ENCODE measurements at regions not wholly inside any gene's neighbourhood (a gene's known extent, or its start where the extent isn't known, plus 50 kb on each side); places are given as distances from the start of the nearest gene placed in this dataset.
"Not testable (repeated sequence)": the region's sequence is repeated elsewhere in the genome, so short reads cannot be mapped to it uniquely, and the experiment has no call there.

GRCh38 chr4:22587253-22587652, 71.4 kb upstream of the ADGRA3 start:
- 77 to 85% methylated on average over 4 to 7 of the region's 7 CpGs for WGBS, 2 donors (ENCODE audit: low coverage in 1 of 2)
- TF ChIP-seq POLR2AphosphoS5 (IDR thresholded peaks at IDR 0.05) (no peak), EP300 (IDR thresholded peaks at IDR 0.05) (no peak), POLR2A (IDR thresholded peaks at IDR 0.05) (no peak)
- TF ChIP-seq, protein P1, sequence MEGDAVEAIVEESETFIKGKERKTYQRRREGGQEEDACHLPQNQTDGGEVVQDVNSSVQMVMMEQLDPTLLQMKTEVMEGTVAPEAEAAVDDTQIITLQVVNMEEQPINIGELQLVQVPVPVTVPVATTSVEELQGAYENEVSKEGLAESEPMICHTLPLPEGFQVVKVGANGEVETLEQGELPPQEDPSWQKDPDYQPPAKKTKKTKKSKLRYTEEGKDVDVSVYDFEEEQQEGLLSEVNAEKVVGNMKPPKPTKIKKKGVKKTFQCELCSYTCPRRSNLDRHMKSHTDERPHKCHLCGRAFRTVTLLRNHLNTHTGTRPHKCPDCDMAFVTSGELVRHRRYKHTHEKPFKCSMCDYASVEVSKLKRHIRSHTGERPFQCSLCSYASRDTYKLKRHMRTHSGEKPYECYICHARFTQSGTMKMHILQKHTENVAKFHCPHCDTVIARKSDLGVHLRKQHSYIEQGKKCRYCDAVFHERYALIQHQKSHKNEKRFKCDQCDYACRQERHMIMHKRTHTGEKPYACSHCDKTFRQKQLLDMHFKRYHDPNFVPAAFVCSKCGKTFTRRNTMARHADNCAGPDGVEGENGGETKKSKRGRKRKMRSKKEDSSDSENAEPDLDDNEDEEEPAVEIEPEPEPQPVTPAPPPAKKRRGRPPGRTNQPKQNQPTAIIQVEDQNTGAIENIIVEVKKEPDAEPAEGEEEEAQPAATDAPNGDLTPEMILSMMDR (IDR thresholded peaks at IDR 0.05) = no peak
- Histone ChIP-seq H3K4me1 (no peaks in the 10 kb centered on the region), H3K4me3 (no peak overlapping the region), H3K27me3 (no peaks in the 10 kb centered on the region), H3K9me3 (no peaks in the 10 kb centered on the region), H3K27ac (no peak overlapping the region), H3K36me3 (no peaks in the 10 kb centered on the region)
- ATAC-seq = no peak

DNA sequence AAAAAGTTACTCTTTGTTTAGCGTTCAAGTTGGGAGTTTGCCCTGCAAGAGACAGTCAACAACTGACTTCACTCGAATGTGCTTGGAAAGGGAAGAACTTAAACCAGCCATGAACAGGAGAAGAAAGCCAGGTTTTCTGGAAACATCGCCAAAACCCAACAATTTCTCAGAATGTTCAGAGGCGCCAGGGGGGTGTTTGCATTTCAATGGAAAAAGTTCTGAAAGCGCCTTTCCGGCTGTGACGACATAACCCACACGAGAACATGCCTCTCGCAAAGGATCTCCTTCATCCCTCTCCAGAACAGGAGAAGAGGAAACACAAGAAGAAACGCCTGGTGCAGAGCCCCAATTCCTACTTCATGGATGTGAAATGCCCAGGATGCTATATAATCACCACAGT, 78.1 kb upstream of the ADGRA3 start:
- no peak for TF ChIP-seq POLR2AphosphoS5 (IDR thresholded peaks at IDR 0.05)
- TF ChIP-seq, protein P1 (IDR thresholded peaks at IDR 0.05) = no peak
- TF ChIP-seq EP300 (IDR thresholded peaks at IDR 0.05) = no peak
- TF ChIP-seq POLR2A (IDR thresholded peaks at IDR 0.05) = no peak
- Histone ChIP-seq H3K36me3 (no peaks in the 10 kb centered on the region), H3K27me3 (no peaks in the 10 kb centered on the region), H3K4me1 (no peaks in the 10 kb centered on the region), H3K27ac (no peak overlapping the region), H3K4me3 (no peak overlapping the region), H3K9me3 (no peaks in the 10 kb centered on the region)
- 80 to 90% methylated on average over 6 of the region's 10 CpGs for WGBS, 2 donors (ENCODE audit: low coverage in 1 of 2)
- no peak for ATAC-seq

GRCh38 chr4:22595684-22596083, 79.8 kb upstream of the ADGRA3 start:
- ATAC-seq = no peak
- Histone ChIP-seq H3K4me1 (no peaks in the 10 kb centered on the region), H3K36me3 (no peaks in the 10 kb centered on the region), H3K4me3 (no peak overlapping the region), H3K9me3 (no peaks in the 10 kb centered on the region), H3K27ac (no peak overlapping the region), H3K27me3 (no peaks in the 10 kb centered on the region)
- TF ChIP-seq EP300 (IDR thresholded peaks at IDR 0.05) (no peak), POLR2AphosphoS5 (IDR thresholded peaks at IDR 0.05) (no peak), POLR2A (IDR thresholded peaks at IDR 0.05) (no peak)
- TF ChIP-seq, protein P1 (IDR thresholded peaks at IDR 0.05) = no peak
- WGBS, 2 donors (ENCODE audit: low coverage in 1 of 2) = 44 to 47% methylated on average over 3 of the region's 3 CpGs

GRCh38 chr4:22596409-22596808, 80.5 kb upstream of the ADGRA3 start:
- H3K4me1 ChIP-seq = no peaks in the 10 kb centered on the region
- ATAC-seq = no peak

GRCh38 chr4:22597471-22597870, 81.6 kb upstream of the ADGRA3 start:
- WGBS, 2 donors (ENCODE audit: low coverage in 1 of 2) = 60% methylated on average over 1 of the region's 5 CpGs; no CpG with 5 or more reads in 1 of the 2 donors
- ATAC-seq = no peak

More at GRCh38 chr4:22596409-22596808, 80.5 kb upstream of the ADGRA3 start:
- no peak for TF ChIP-seq EP300 (IDR thresholded peaks at IDR 0.05)
- no peak for TF ChIP-seq POLR2AphosphoS5 (IDR thresholded peaks at IDR 0.05)
- no peak for TF ChIP-seq POLR2A (IDR thresholded peaks at IDR 0.05)
- TF ChIP-seq, protein P1 (IDR thresholded peaks at IDR 0.05) = no peak
- Histone ChIP-seq H3K9me3 (no peaks in the 10 kb centered on the region), H3K36me3 (no peaks in the 10 kb centered on the region), H3K27ac (no peak overlapping the region), H3K4me3 (no peak overlapping the region), H3K27me3 (no peaks in the 10 kb centered on the region)
- WGBS, 2 donors (ENCODE audit: low coverage in 1 of 2) = 54 to 73% methylated on average over 2 of the region's 2 CpGs

DNA sequence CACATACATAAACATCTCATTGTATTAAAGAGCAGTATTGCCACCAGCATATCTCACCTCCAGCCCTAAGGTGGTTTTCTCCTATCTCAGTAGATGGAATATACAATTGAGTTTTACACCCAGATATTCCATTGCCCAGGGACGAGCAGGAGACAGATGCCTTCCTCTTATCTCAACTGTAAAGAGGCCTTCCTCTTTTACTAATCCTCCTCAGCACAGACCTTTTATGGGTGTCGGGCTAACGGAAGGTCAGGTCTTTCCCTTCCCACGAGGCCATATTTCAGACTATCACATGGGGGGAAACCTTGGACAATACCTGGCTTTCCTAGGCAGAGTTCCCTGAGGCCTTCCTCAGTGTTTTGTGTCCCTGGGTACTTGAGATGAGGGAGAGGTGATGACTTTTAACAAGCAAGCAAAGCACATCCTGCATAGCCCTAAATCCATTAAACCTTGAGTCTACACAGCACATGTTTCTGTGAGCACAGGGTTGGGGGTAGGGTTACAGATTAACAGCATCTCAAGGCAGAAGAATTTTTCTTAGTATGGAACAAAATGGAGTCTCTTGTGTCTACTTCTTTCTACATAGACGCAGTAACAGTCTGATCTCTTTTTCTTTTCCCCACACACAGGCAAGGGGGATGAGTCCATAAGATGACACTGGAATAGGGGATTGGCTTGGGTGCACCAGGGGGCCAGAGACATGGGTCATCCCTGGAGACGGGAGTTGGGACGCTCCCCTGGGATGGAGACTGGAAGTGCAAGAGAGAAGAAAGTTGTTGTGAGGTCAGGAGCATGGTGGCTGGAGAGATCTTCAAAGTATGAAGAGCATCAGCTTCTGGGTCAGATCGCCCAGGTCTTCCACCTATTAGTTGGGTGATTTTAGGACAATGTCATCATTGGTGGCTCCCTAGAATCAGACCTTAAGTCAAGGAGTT, 82.5 kb upstream of the ADGRA3 start:
- H3K27me3 ChIP-seq, H3K36me3 ChIP-seq, H3K9me3 ChIP-seq, H3K4me3 ChIP-seq, H3K4me1 ChIP-seq, H3K27ac ChIP-seq, ATAC-seq: not testable (repeated sequence)
- 88 to 90% methylated on average over 4 to 8 of the region's 8 CpGs for WGBS, 2 donors (ENCODE audit: low coverage in 1 of 2)

More at GRCh38 chr4:22597471-22597870, 81.6 kb upstream of the ADGRA3 start:
- no peaks in the 10 kb centered on the region for H3K36me3 ChIP-seq
- no peak overlapping the region for H3K27ac ChIP-seq
- H3K4me3 ChIP-seq = no peak overlapping the region
- no peaks in the 10 kb centered on the region for H3K27me3 ChIP-seq
- no peaks in the 10 kb centered on the region for H3K4me1 ChIP-seq
- no peaks in the 10 kb centered on the region for H3K9me3 ChIP-seq
- no peak for TF ChIP-seq POLR2AphosphoS5 (IDR thresholded peaks at IDR 0.05)
- TF ChIP-seq POLR2A (IDR thresholded peaks at IDR 0.05) = no peak
- no peak for TF ChIP-seq EP300 (IDR thresholded peaks at IDR 0.05)
- TF ChIP-seq, protein P1 (IDR thresholded peaks at IDR 0.05) = no peak

GRCh38 chr4:22599228-22599928, 83.5 kb upstream of the ADGRA3 start:
- H3K27ac ChIP-seq, H3K9me3 ChIP-seq, ATAC-seq, H3K36me3 ChIP-seq, H3K27me3 ChIP-seq, H3K4me1 ChIP-seq, H3K4me3 ChIP-seq: not testable (repeated sequence)
- WGBS, 2 donors (ENCODE audit: low coverage in 1 of 2) = 78 to 87% methylated on average over 7 to 10 of the region's 22 CpGs
